AG04449 (cell line): ENCODE measurements at regions not wholly inside any gene's neighbourhood (a gene's known extent, or its start where the extent isn't known, plus 50 kb on each side); places are given as distances from the start of the nearest gene placed in this dataset.

Source experiments
- CTCF ChIA-PET: fragments of 350-600 bp; formaldehyde crosslinking; extraction: SDS; loops from one replicate; lab custom pipeline; 2021; ENCODE audit warnings: antibody characterized with exemption; lab: Yijun Ruan, JAX
- POLR2A ChIA-PET: fragments of 400-600, 350-600 bp; formaldehyde crosslinking; extraction: SDS; loops from one replicate; lab custom pipeline; 2020; ENCODE audit warnings: antibody characterized with exemption, inconsistent platforms; lab: Yijun Ruan, JAX
- DNase-seq: peaks from one replicate; pipeline ENCODE4 v3.0.0-alpha.2; 2010; ENCODE audit warnings: low read depth, low spot score
- H3K4me3 ChIP-seq: 2 replicates; pipeline ENCODE4 v1.5.1; 2011; ENCODE audit warnings: low read depth, mild to moderate bottlenecking, control low read depth, low read length
- CTCF ChIP-seq: IDR thresholded peaks from one replicate; pipeline ENCODE4 v1.5.1; 2011; ENCODE audit warnings: mild to moderate bottlenecking, moderate library complexity, low read length, control low read depth, inconsistent platforms; ENCODE audit not compliant: insufficient read depth; ENCODE audit errors: missing control alignments

DNA sequence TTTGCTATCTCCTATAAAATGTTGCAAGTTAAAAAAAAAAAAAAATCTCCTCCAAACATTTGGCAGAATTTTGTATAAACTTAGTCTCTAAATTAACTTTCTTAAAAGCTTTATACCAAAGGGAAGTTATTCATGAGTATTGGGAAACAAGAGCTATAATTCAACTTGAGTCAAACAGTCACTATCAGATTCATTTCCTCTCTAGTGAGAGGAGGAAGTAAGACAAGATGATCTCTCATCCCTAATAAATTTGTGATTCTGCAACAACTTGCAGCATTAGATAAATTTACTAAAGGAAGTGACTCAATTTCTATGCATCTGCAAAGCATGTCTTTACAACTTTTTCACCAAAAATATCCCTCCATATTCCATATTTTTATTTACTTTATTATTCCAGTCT is 135.4 kb upstream of the GNPDA2 start:
- DNase-seq, result no peak
- H3K4me3 ChIP-seq, result no peak overlapping the region
- ChIA-PET POLR2A (no interaction called here), CTCF (no interaction called here)
- no peak for TF ChIP-seq CTCF

GRCh38 chr4:44859477-44859876 is 133.1 kb upstream of the GNPDA2 start:
- no peak for DNase-seq
- TF ChIP-seq CTCF, result no peak
- ChIA-PET POLR2A (no interaction called here), CTCF (no interaction called here)
- H3K4me3 ChIP-seq, result no peak overlapping the region

- TF ChIP-seq CTCF, result no peak
- no peak for DNase-seq
- no peak overlapping the region for H3K4me3 ChIP-seq
- POLR2A ChIA-PET, result no interaction called here
- CTCF ChIA-PET, result no interaction called here
Observed at GRCh38 chr4:44848466-44848865, 122.1 kb upstream of the GNPDA2 start.

DNA sequence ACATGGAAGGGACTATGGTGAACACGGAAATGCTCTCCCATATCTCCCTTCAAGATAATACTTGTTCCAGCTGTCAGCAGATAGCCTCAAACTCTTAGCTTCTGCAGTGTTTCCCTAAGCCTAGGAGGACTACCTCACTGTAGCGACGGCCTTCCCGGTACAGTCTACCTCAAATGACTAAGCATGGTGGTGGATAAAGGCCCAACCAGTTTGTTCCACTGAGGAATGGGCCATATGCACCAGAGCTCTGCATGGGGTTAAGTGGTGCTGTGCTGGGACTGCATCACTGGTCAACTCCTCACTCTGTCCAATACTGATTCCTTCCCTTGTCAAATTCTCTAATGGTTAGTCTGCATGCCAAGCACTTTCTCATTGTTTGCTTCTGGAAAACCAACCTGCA is 119.6 kb upstream of the GNPDA2 start:
- ChIA-PET POLR2A (no interaction called here), CTCF (no interaction called here)
- TF ChIP-seq CTCF, result no peak
- DNase-seq, result no peak
- H3K4me3 ChIP-seq, result no peak overlapping the region

DNA sequence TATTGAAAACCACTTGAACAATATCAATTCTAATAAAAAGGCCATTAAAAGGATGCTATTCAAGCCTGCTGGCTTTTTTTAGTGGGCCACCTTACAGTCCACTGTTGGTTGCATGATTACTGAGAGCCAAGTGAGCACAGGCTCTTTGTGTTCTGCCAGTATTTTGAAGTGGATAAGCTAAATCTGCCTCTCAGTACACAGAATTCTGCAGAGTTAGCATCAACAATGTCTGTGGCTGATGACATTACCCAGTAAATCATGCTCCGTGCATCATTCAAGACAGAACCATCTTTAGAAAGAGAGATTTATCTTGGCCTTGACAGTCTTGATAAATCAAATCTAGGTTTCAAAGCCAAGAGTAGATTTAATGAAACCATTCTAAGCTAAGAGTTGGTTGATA is 119.0 kb upstream of the GNPDA2 start:
- ChIA-PET POLR2A (no interaction called here), CTCF (no interaction called here)
- DNase-seq, result no peak

GRCh38 chr4:44842531-44842930 is 116.2 kb upstream of the GNPDA2 start:
- no peak overlapping the region for H3K4me3 ChIP-seq
- TF ChIP-seq CTCF, result no peak
- DNase-seq, result no peak
- CTCF ChIA-PET, result no interaction called here
- POLR2A ChIA-PET, result no interaction called here

More for the DNA sequence above, 119.0 kb upstream of the GNPDA2 start:
- TF ChIP-seq CTCF, result no peak
- H3K4me3 ChIP-seq, result no peak overlapping the region
